Gastroesophageal sphincter (tissue), 4 donors: ENCODE measurements at regions not wholly inside any gene's neighbourhood (a gene's known extent, or its start where the extent isn't known, plus 50 kb on each side); places are given as distances from the start of the nearest gene placed in this dataset.

Experiments
- ATAC-seq: fragments of 150-250 bp; one replicate; pipeline ENCODE4 v1.9.1; 2016; ENCODE audit warnings: mild to moderate bottlenecking, moderate library complexity
- H3K27ac ChIP-seq, 4 donors: fragments of 200-600 bp; sonication (generic) in 3 of 4; 1 replicate in 3 of 4; 2 replicates in 1 of 4; pipeline ENCODE4 v1.5.1; 2016 to 2019
- H3K27me3 ChIP-seq: fragments of 200-600 bp; sonication (generic); one replicate; pipeline ENCODE4 v1.5.1; 2019
- H3K36me3 ChIP-seq, 2 donors: fragments of 200-600 bp; sonication (generic); one replicate each; pipeline ENCODE4 v1.5.1; 2019; ENCODE audit warnings: control low read depth in 1 of 2
- H3K4me1 ChIP-seq, 3 donors: fragments of 200-600 bp; sonication (generic); 1 replicate in 2 of 3; 2 replicates in 1 of 3; pipeline ENCODE4 v1.5.1; 2016 to 2019; ENCODE audit warnings: control low read depth in 2 of 3
- H3K4me3 ChIP-seq, 2 donors: fragments of 200-600 bp; sonication (generic); one replicate each; pipeline ENCODE4 v1.5.1; 2019; ENCODE audit warnings: mild to moderate bottlenecking in 1 of 2, moderate library complexity in 1 of 2
- H3K9me3 ChIP-seq, 3 donors: fragments of 200-600 bp; sonication (generic); one replicate each; pipeline ENCODE4 v1.5.1; 2017 to 2019; ENCODE audit warnings: control low read depth in 2 of 3
- CTCF ChIP-seq, 4 experiments: fragments of 200-600 bp in 2 of 4; fragments of 450-650 bp in 2 of 4; sonication (generic) in 1 of 4; IDR thresholded peaks; one replicate each; pipeline ENCODE4 v1.5.1; 2017 to 2019; ENCODE audit warnings: antibody characterized with exemption in 4 of 4, mild to moderate bottlenecking in 2 of 4, moderate library complexity in 2 of 4
- EP300 ChIP-seq: sonication (generic); formaldehyde crosslinking; IDR thresholded peaks from one replicate; pipeline ENCODE4 v1.6.1; 2017; ENCODE audit warnings: antibody characterized with exemption, mild to moderate bottlenecking
- POLR2A ChIP-seq, 2 donors: fragments of 450-650 bp; IDR thresholded peaks; one replicate each; pipeline ENCODE4 v1.6.1; 2017; ENCODE audit warnings: antibody characterized with exemption in 2 of 2, mild to moderate bottlenecking in 2 of 2, moderate library complexity in 1 of 2
- POLR2AphosphoS5 ChIP-seq: sonication (generic); formaldehyde crosslinking; IDR thresholded peaks from one replicate; pipeline ENCODE4 v1.6.1; 2017; ENCODE audit warnings: antibody characterized with exemption
- WGBS, 2 donors: methylation state at CpG; one replicate each; pipeline ENCODE4 v1.1.5; 2018; ENCODE audit warnings: low coverage in 1 of 2; 5-methylcytosine and 5-hydroxymethylcytosine counted together

- Histone ChIP-seq H3K27me3 (no peaks in the 10 kb centered on the region), H3K36me3 (no peaks in the 10 kb centered on the region), H3K27ac (no peak overlapping the region), H3K4me3 (no peak overlapping the region), H3K9me3 (no peaks in the 10 kb centered on the region), H3K4me1 (no peaks in the 10 kb centered on the region)
- TF ChIP-seq POLR2A (IDR thresholded peaks at IDR 0.05) (no peak), EP300 (no peak)
- ATAC-seq, result no peak
- 42 to 43% methylated on average over 3 of the region's 3 CpGs for WGBS, 2 donors
Measured at GRCh38 chr1:79128722-79129121, 122.2 kb upstream of the ADGRL4 start.

GRCh38 chr1:79124756-79125155 is 118.2 kb upstream of the ADGRL4 start:
- H3K9me3 ChIP-seq, result no peaks in the 10 kb centered on the region
- TF ChIP-seq POLR2AphosphoS5, result no peak
- TF ChIP-seq EP300, result no peak
- TF ChIP-seq CTCF (IDR thresholded peaks at IDR 0.05), result no peak
- no peak for TF ChIP-seq POLR2A (IDR thresholded peaks at IDR 0.05)
- H3K27me3 ChIP-seq, result no peaks in the 10 kb centered on the region
- WGBS, 2 donors, result 61 to 80% methylated on average over 5 of the region's 5 CpGs
- no peak for ATAC-seq
- H3K27ac ChIP-seq, result no peak overlapping the region
- H3K36me3 ChIP-seq, result no peaks in the 10 kb centered on the region
- no peak overlapping the region for H3K4me3 ChIP-seq
- H3K4me1 ChIP-seq, result no peaks in the 10 kb centered on the region

- ATAC-seq, result no peak
- 76% methylated on average over 1 of the region's 1 CpG; no CpG with 5 or more reads in 1 of the 2 donors for WGBS, 2 donors
- TF ChIP-seq EP300 (no peak), POLR2AphosphoS5 (no peak), POLR2A (IDR thresholded peaks at IDR 0.05) (no peak), CTCF (IDR thresholded peaks at IDR 0.05) (no peak)
Measured at GRCh38 chr1:79122521-79122920, 116.0 kb upstream of the ADGRL4 start.

DNA sequence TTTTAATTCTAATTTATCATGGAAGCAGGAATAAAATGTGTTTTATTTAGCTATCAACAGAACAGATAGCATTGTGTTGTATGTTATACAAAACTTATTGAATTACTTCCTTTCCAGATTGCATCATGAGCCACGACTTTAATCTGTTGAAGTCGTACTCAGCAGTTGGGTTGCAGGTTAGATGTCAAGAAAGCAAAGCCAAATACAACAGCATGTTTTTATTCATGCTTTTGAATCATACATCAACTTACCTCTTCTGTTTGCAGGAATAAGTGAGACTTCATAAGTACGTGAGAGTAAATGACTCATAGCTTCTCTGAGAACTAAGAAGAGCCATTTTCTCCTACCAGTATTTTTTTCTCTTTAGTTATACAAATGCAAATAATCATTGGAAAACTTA is 110.8 kb upstream of the ADGRL4 start:
- TF ChIP-seq CTCF (IDR thresholded peaks at IDR 0.05) (no peak), POLR2A (IDR thresholded peaks at IDR 0.05) (no peak), EP300 (no peak), POLR2AphosphoS5 (no peak)
- no peaks in the 10 kb centered on the region for H3K9me3 ChIP-seq
- no peaks in the 10 kb centered on the region for H3K36me3 ChIP-seq
- H3K4me1 ChIP-seq, result no peaks in the 10 kb centered on the region
- ATAC-seq, result no peak
- 44 to 75% methylated on average over 3 of the region's 3 CpGs for WGBS, 2 donors
- no peak overlapping the region for H3K27ac ChIP-seq
- H3K27me3 ChIP-seq, result no peaks in the 10 kb centered on the region
- no peak overlapping the region for H3K4me3 ChIP-seq

More at GRCh38 chr1:79122521-79122920, 116.0 kb upstream of the ADGRL4 start:
- no peak overlapping the region for H3K27ac ChIP-seq
- no peaks in the 10 kb centered on the region for H3K9me3 ChIP-seq
- no peaks in the 10 kb centered on the region for H3K36me3 ChIP-seq
- H3K27me3 ChIP-seq, result no peaks in the 10 kb centered on the region
- no peak overlapping the region for H3K4me3 ChIP-seq
- H3K4me1 ChIP-seq, result no peaks in the 10 kb centered on the region

- Histone ChIP-seq H3K27ac (no peak overlapping the region), H3K36me3 (no peaks in the 10 kb centered on the region), H3K27me3 (no peaks in the 10 kb centered on the region), H3K9me3 (no peaks in the 10 kb centered on the region), H3K4me1 (no peaks in the 10 kb centered on the region), H3K4me3 (no peak overlapping the region)
- TF ChIP-seq POLR2A (IDR thresholded peaks at IDR 0.05) (no peak), POLR2AphosphoS5 (no peak), CTCF (IDR thresholded peaks at IDR 0.05) (no peak), EP300 (no peak)
- WGBS, 2 donors, result 42 to 63% methylated on average over 5 of the region's 5 CpGs
- no peak for ATAC-seq
Measured at GRCh38 chr1:79113836-79114235, 107.3 kb upstream of the ADGRL4 start.

- Histone ChIP-seq H3K9me3 (no peaks in the 10 kb centered on the region), H3K4me1 (no peaks in the 10 kb centered on the region), H3K27me3 (no peaks in the 10 kb centered on the region), H3K4me3 (no peak overlapping the region), H3K36me3 (no peaks in the 10 kb centered on the region), H3K27ac (no peak overlapping the region)
- no peak for ATAC-seq
- TF ChIP-seq CTCF (IDR thresholded peaks at IDR 0.05) (no peak), EP300 (no peak), POLR2A (IDR thresholded peaks at IDR 0.05) (no peak), POLR2AphosphoS5 (no peak)
Measured at GRCh38 chr1:79110749-79111148, 104.2 kb upstream of the ADGRL4 start.
